WERI-Rb-1 (cell line): ENCODE measurements at regions not wholly inside any gene's neighbourhood (a gene's known extent, or its start where the extent isn't known, plus 50 kb on each side); places are given as distances from the start of the nearest gene placed in this dataset.
"Not testable (repeated sequence)": the region's sequence is repeated elsewhere in the genome, so short reads cannot be mapped to it uniquely, and the experiment has no call there.

Experiments
- DNase-seq: peaks from one replicate; pipeline ENCODE4 v3.0.0-alpha.2; 2020
- H3K27ac ChIP-seq: fragments of 250-450 bp; sonication (Bioruptor Pico); 2 replicates; pipeline ENCODE4 v1.5.1; 2020; ENCODE audit warnings: mild to moderate bottlenecking, moderate library complexity
- H3K27me3 ChIP-seq: fragments of 250-450 bp; sonication (Bioruptor Pico); 2 replicates; pipeline ENCODE4 v1.5.1; 2021; ENCODE audit warnings: mild to moderate bottlenecking, low read depth, moderate library complexity; ENCODE audit not compliant: insufficient read depth, severe bottlenecking
- H3K36me3 ChIP-seq: fragments of 250-450 bp; sonication (Bioruptor Pico); 2 replicates; pipeline ENCODE4 v1.5.1; 2020; ENCODE audit warnings: mild to moderate bottlenecking, moderate library complexity
- H3K4me3 ChIP-seq: 2 replicates; pipeline ENCODE4 v1.5.1; 2011; ENCODE audit warnings: low read depth, mild to moderate bottlenecking, control low read depth, low read length
- H3K9me3 ChIP-seq: fragments of 250-450 bp; sonication (Bioruptor Pico); 2 replicates; pipeline ENCODE4 v1.5.1; 2021; ENCODE audit warnings: mild to moderate bottlenecking, moderate library complexity; ENCODE audit not compliant: severe bottlenecking
- CTCF ChIP-seq: IDR thresholded peaks from 2 replicates; pipeline ENCODE4 v1.5.1; 2011; ENCODE audit warnings: low read depth, mild to moderate bottlenecking, control low read depth, inconsistent platforms, low read length

- no peak for TF ChIP-seq CTCF
- Histone ChIP-seq H3K9me3 (no peaks in the 10 kb centered on the region), H3K4me3 (no peak overlapping the region), H3K36me3 (no peaks in the 10 kb centered on the region), H3K27me3 (no peaks in the 10 kb centered on the region), H3K27ac (no peak overlapping the region)
- no peak for DNase-seq
Observed at GRCh38 chr5:57368010-57368409, 114.6 kb downstream of the ACTBL2 start.

- Histone ChIP-seq H3K27ac (no peak overlapping the region), H3K27me3 (no peaks in the 10 kb centered on the region), H3K4me3 (no peak overlapping the region), H3K9me3 (no peaks in the 10 kb centered on the region), H3K36me3 (no peaks in the 10 kb centered on the region)
- DNase-seq = no peak
- TF ChIP-seq CTCF = no peak
Observed at GRCh38 chr5:57366744-57367143, 115.9 kb downstream of the ACTBL2 start.

GRCh38 chr5:57362951-57363350 lies 119.7 kb downstream of the ACTBL2 start:
- Histone ChIP-seq H3K27me3 (no peaks in the 10 kb centered on the region), H3K27ac (no peak overlapping the region), H3K36me3 (no peaks in the 10 kb centered on the region), H3K9me3 (no peaks in the 10 kb centered on the region), H3K4me3 (no peak overlapping the region)
- DNase-seq = no peak
- no peak for TF ChIP-seq CTCF

GRCh38 chr5:57360871-57361270 lies 121.7 kb downstream of the ACTBL2 start:
- Histone ChIP-seq H3K27me3 (no peaks in the 10 kb centered on the region), H3K9me3 (no peaks in the 10 kb centered on the region), H3K4me3 (no peak overlapping the region), H3K36me3 (no peaks in the 10 kb centered on the region), H3K27ac (no peak overlapping the region)
- no peak for DNase-seq
- no peak for TF ChIP-seq CTCF

- H3K27me3 ChIP-seq = no peaks in the 10 kb centered on the region
- no peak for DNase-seq
- TF ChIP-seq CTCF = no peak
- no peak overlapping the region for H3K27ac ChIP-seq
- no peak overlapping the region for H3K4me3 ChIP-seq
- no peaks in the 10 kb centered on the region for H3K9me3 ChIP-seq
- H3K36me3 ChIP-seq = no peaks in the 10 kb centered on the region
Observed at GRCh38 chr5:57358796-57359592, 123.6 kb downstream of the ACTBL2 start.

- not testable (repeated sequence) for H3K27ac ChIP-seq, H3K9me3 ChIP-seq, H3K36me3 ChIP-seq, DNase-seq, H3K27me3 ChIP-seq, H3K4me3 ChIP-seq
Observed at GRCh38 chr5:57356850-57357249, 125.8 kb downstream of the ACTBL2 start.
